NCI-H1105 treated with DMSO at 0.1 percent for 48 hours (cell line): ENCODE measurements at regions not wholly inside any gene's neighbourhood (a gene's known extent, or its start where the extent isn't known, plus 50 kb on each side); places are given as distances from the start of the nearest gene placed in this dataset.
A peak's percentile ranks its signal among the peaks of the same experiment; 100 is the strongest.

Source experiments
- DNase-seq: peaks from one replicate; lab custom pipeline; 2025; lab: John Stamatoyannopoulos, UW

DNA sequence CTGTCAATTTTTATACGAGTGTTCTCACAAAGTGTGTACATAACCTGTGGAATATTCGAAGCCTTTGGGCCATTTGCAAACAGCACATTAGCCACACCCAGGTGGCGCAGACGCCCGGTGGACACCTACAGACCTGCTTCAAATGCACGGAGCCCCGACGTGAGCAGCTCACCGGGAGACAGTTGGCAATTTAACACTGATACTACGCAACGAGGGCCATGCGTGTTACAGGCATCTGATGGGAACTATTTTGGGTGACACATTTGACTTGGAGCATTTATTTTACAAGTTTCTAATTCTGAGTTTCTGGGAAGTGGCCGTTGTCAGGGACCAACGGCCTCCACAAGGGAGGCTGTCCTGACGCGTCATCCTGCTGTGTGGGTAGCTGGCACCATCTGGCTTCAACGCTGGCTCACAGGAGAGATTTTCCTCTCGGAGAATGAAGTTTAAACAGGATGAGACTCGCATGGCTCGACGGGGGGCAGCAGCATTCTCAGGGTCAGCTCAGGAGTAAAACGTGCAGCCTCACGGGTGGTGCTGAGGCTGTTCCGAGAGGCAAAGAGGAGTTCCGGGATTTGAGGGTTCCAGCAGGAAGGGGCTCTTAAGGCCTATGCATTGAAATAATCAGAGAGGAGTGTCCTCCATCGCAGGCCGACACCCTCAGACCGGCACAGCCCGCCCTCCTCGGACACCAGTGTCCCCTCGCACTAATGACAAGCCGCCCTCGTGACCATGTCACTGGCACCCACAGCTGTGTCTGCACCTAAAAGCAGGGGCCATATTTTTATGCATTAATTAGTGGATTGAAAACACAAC, 207.4 kb downstream of the DLL1 start:
- no peak for DNase-seq

GRCh38 chr6:170082531-170083187, 208.2 kb downstream of the DLL1 start:
- DNase-seq: no peak

GRCh38 chr6:170082067-170082466, 208.8 kb downstream of the DLL1 start:
- DNase-seq: no peak

DNA sequence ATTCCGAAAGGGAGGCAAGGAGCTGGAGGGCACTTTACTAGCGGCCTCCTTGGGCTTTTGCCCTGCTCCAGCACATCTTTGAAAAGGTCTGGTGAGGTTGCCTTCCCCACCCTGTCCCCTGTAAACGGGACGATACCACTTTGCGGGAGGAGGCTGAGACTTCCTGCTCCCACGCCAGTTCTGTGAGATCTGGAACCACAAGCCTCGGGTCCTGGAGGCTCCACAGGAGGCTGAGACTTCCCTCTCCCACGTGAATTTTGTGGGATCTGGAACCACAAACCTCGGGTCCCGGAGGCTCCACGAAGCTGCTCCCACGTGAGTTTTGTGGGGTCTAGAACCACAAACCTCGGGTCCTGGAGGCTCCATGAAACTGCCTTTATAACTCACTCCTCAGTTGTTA, 209.3 kb downstream of the DLL1 start:
- DNase-seq: no peak

- DNase-seq: peak; percentile 15
Observed at GRCh38 chr6:170080828-170081371, 210.0 kb downstream of the DLL1 start.

- no peak for DNase-seq
Observed at GRCh38 chr6:170080169-170080827, 210.6 kb downstream of the DLL1 start.

GRCh38 chr6:170076466-170077165, 214.3 kb downstream of the DLL1 start:
- no peak for DNase-seq

- DNase-seq: peak; percentile 37
Observed at GRCh38 chr6:170075659-170076223, 215.1 kb downstream of the DLL1 start.

GRCh38 chr6:170074907-170075306, 216.0 kb downstream of the DLL1 start:
- no peak for DNase-seq

DNA sequence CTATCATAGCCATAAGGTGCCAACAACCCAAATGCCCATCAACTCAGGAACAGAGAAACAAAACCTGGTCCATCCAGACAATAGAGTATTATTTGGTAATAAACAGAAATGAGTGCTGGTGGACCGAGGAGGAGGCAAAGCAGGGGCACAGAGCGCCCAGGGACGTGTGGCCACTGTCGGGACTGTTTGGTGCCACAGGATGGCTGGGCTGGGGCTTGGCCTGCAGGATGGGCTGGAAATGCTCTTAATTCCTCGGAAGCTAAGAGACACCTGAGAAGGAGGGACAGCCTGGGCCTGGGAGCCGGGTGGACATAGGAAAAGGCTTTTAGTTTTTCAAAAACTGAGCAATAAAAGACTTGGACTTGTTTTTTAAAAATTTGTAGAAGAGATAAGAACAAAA, 216.4 kb downstream of the DLL1 start:
- DNase-seq: no peak

- no peak for DNase-seq
Observed at GRCh38 chr6:170073846-170074245, 217.0 kb downstream of the DLL1 start.

- no peak for DNase-seq
Observed at GRCh38 chr6:170072246-170072645, 218.6 kb downstream of the DLL1 start.

DNA sequence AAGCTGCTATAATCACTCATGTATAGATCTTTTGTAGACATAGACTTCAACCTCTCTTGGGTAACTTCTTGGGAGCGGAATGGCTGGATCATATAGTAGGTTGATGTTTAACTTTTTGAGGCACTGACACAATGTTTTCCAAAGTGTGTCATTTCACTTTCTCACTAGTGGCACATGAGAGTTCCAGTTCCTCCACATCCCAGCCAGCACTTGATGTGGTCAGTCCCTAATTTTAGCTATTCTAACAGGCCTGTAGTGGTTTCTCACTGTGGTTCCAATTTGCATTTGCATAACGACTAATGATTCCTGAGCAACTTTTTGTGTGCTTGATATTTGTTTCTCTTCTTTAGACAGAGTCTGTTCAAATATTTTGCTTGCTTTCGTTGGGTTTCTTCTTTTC, 221.3 kb downstream of the DLL1 start:
- no peak for DNase-seq

DNA sequence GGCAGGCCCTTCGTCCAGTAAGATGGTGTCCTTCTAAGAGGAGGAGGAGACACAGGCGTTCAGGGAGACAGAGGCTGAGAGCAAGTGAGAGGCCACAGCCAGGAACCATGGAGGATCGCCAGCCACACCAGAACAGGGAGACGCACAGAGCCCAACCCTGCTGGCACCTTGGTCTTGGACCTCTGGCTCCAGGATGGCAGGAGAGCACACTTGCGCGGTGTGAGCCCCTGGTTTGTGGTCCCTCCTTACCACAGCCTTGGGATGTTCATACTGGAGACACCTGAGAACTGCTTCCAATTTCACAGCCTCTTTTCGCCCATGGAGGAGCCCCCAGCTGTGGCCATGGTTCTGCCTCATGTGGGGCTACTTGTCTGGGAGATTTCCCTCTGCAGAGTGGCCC, 222.4 kb downstream of the DLL1 start:
- no peak for DNase-seq

DNA sequence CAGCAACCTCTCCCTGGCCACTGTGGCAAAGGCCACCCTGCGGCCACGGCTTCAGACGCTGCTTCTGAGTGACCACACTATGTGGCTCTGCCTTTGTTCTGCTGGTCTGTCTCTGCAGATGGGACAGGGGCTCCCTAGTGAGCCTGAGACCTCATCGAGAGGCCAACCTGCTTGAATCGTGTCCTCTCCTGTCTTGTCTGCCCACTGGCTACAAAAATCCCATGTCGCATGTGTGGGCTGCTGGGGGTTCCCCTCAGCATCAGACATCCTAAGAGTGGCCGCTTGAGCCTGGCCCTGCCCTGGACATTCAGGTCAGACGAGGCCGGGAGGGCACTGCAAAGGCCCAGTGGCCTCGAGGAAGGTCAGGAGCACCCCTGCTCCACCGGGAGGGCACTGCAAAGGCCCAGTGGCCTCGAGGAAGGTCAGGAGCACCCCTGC, 222.9 kb downstream of the DLL1 start:
- DNase-seq: no peak

GRCh38 chr6:170067181-170067641, 223.7 kb downstream of the DLL1 start:
- DNase-seq: no peak

GRCh38 chr6:170066679-170067078, 224.2 kb downstream of the DLL1 start:
- no peak for DNase-seq

DNA sequence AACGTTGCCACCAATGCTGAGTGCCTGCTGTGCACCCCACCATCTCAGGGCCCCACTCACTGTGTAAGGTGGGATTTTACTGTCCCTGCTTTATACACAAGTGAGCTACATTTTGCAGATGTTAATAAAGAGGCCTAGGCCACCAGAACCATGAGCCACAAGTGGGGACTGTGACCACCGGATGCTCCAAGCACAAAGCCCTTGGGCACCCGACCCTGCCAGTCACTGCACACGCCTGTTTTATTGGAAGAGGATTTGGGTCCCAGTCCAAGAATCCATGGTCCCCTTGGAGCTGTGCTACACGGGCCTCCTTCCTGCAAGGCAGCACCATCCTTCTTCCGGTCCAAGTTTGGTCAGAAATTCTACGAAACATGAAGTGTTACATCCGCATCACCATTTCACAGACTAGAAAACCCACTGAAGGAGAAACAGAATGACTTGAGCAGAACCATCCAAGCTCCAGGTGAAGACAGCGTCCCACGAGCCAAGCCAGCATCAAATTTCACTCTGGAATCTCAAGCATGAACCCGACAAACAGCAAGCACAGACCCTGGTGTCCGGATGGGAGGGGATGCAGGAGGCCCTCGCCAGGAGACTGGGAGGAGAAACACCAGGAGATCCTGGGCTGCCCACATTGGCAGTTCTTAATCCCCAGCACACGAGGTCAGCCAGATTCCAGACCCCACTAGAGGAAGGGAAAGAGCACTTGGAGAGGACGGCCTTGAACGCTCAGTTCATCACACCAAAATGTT, 226.9 kb downstream of the DLL1 start:
- DNase-seq: no peak

- no peak for DNase-seq
Observed at GRCh38 chr6:170063431-170063830, 227.4 kb downstream of the DLL1 start.

DNA sequence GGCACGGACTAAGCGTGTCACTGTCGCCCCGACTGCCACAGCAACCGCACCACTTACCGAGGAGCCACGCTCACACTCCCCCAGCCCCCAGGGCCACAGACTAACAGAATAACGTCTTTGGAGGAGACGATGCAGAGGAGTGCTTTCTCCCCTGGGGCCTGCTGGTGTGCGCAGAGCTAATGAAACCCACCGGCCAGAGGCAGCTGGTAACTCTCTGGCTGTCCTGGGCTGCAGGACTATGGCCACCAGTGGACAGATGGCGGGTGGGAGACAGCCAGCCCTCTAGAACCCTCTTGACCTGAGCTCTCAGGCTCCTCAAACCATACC, 228.0 kb downstream of the DLL1 start:
- DNase-seq: no peak
